Neuron (in vitro differentiated cells): ENCODE measurements at regions not wholly inside any gene's neighbourhood (a gene's known extent, or its start where the extent isn't known, plus 50 kb on each side); places are given as distances from the start of the nearest gene placed in this dataset.

Experiments used
- H2AFZ ChIP-seq: one replicate; pipeline ENCODE4 v1.6.1; 2013; ENCODE audit warnings: low read depth, mild to moderate bottlenecking, inconsistent platforms, low read length, moderate library complexity
- H3K27me3 ChIP-seq: one replicate; pipeline ENCODE4 v1.6.1; 2013; ENCODE audit warnings: low read length; ENCODE audit not compliant: insufficient read depth
- H3K36me3 ChIP-seq: one replicate; pipeline ENCODE4 v1.6.1; 2013; ENCODE audit warnings: low read length; ENCODE audit not compliant: insufficient read depth
- H3K4me1 ChIP-seq: one replicate; pipeline ENCODE4 v1.6.1; 2013; ENCODE audit warnings: low read length; ENCODE audit not compliant: insufficient read depth
- H3K4me3 ChIP-seq: 2 replicates; pipeline ENCODE4 v1.5.1; 2013; ENCODE audit warnings: mild to moderate bottlenecking, low read length, moderate library complexity
- H3K9me3 ChIP-seq: one replicate; pipeline ENCODE4 v1.6.1; 2013; ENCODE audit warnings: low read length

DNA sequence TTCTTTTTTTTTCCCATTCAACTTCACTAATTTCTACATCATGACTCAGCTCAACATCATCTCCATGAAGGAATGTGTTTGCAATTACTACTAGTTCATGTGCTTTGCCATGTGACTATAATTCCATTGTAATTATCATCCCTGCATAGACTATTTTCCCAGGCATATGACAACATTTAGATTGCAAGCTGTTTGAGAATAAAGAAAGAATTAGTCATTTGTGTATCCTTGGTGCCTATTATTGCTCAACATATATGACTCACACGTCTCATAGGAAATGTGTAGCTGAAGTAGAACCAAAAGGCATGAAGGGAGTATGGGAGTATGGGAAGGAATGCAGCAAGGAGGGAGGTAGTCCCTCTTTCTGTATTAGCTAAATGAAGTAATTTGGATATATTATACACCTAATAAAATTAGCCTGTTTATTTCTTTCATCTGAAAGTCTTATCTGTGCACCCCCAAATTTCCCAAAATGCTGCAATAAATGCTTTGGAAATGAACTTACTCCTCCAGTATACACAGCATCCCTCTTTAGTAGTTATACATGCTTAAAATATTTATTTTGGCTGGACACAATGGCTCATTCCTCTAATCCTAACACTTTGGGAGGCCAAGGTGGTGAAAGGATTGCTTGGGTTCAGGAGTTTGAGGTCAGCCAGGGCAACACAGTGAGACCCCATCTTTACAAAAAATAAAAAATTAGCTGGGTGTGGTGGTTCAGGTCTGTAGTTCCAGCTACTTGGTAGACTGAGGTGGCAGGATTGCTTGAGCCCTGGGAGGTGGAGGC, 316.9 kb upstream of the ADGRL4 start:
- Histone ChIP-seq H3K4me1 (peaks cover 4% of the 10 kb centered on the region), H3K27me3 (no peaks in the 10 kb centered on the region), H3K4me3 (no peak overlapping the region), H2AFZ (no peak overlapping the region), H3K36me3 (no peaks in the 10 kb centered on the region), H3K9me3 (no peaks in the 10 kb centered on the region)

DNA sequence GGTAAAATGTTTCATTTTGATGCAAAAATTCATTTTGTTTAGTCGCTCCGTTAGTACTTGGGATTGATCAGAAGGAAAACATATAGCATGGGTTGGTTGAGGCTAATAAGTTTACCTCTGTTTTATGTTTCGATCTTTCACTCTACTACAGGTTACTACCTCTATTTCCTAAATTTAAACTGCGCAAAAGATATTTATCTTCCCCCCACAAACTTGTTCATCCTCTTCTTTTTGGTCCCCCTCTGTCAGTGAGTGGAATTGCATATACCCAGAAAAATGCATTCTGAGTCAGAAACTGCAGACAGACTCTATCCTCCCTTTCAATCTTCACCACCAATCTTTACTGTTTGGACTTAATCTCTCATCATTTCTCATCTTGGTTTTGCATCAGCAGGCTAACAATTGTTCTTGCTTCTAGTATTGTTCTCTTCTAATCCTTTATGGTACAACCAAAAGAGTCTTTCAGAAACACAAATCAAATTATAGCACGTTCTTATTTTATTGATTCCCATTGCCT, 316.0 kb upstream of the ADGRL4 start:
- Histone ChIP-seq H3K36me3 (no peaks in the 10 kb centered on the region), H3K4me1 (no peaks in the 10 kb centered on the region), H3K9me3 (no peaks in the 10 kb centered on the region), H3K4me3 (no peak overlapping the region), H2AFZ (no peak overlapping the region), H3K27me3 (no peaks in the 10 kb centered on the region)

DNA sequence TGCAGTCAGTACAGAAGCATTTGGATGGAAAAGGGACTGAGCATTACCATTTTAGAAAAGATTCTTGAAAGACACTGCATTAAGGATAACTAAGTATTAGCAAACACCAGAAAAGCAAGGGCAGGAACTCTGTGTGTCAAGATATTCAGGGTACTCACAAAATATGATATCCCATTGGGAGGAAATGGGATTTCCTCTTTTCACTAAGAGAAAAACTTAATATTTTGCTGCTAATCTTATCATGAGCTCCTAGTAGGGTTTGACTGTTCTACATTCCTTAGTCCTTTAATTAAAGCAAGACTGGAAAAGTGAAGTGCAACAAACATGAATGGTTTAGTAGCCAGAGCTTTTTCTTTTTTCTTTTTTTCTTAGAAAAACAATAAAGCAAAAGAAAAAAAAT, 305.9 kb upstream of the ADGRL4 start:
- Histone ChIP-seq H2AFZ (no peak overlapping the region), H3K36me3 (no peaks in the 10 kb centered on the region), H3K27me3 (no peaks in the 10 kb centered on the region), H3K9me3 (peaks cover 3% of the 10 kb centered on the region), H3K4me3 (no peak overlapping the region), H3K4me1 (no peaks in the 10 kb centered on the region)

DNA sequence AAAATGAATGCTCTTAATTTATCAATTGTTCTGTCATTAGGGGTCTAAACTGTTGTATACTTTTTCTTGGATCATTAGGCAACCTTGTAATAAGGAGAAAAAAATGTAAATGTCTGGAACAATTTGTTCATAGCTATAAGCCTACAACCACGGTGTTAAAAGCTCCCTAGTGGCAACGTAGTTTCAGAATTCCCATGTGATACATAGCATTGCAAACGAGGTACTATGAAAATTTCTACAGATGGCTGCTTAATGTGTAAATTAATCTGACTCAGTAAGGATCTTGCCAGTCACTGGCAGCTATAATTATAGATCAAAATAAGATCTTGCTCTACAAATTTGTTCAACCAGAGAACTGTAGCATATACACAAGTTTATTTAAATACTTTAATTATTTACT, 304.1 kb upstream of the ADGRL4 start:
- Histone ChIP-seq H3K36me3 (no peaks in the 10 kb centered on the region), H2AFZ (no peak overlapping the region), H3K4me1 (no peaks in the 10 kb centered on the region), H3K27me3 (no peaks in the 10 kb centered on the region), H3K4me3 (no peak overlapping the region), H3K9me3 (peaks cover 3% of the 10 kb centered on the region)

DNA sequence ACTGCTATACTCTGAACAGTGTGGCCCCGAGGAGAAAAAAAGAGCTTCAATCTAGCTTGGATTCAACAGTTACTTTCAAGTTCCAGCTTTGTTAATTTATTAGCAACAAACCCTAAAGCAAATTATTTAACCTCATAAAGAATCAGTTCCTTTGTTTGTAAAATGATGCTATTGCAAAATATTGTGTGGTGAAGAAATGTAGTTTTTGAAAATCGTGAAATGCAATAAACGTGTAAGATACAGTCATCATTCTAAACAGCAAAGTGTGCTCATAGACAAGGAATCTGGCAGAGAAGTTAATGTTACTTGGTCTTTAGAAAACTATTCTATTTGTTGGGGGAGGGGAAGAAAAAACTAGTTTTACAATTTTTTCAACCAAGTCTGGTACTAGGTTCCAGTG, 297.6 kb upstream of the ADGRL4 start:
- H3K4me3 ChIP-seq = no peak overlapping the region
- H3K4me1 ChIP-seq = no peaks in the 10 kb centered on the region
- H3K27me3 ChIP-seq = no peaks in the 10 kb centered on the region
- H2AFZ ChIP-seq = no peak overlapping the region
- H3K9me3 ChIP-seq = no peaks in the 10 kb centered on the region
- no peaks in the 10 kb centered on the region for H3K36me3 ChIP-seq

DNA sequence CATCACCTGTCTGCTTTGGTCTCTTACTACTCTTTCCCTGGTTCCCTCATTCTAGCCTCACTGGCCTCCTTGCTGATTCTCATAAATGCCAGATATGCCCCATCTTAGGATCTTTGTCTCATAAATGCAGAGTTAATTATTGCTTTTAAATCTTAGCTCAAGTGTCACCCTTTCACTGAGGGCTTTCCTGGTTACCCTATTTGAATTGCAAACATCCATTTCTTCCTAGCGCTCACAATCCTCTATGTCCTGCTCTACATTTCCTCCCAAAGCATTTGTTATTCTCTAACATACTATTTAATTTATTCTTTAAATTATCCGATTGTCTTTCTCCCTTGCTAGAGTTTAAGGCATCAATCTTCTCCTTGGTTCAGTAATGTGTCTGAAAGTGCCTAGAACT, 296.5 kb upstream of the ADGRL4 start:
- Histone ChIP-seq H3K4me3 (no peak overlapping the region), H3K36me3 (no peaks in the 10 kb centered on the region), H2AFZ (no peak overlapping the region), H3K9me3 (no peaks in the 10 kb centered on the region), H3K27me3 (no peaks in the 10 kb centered on the region), H3K4me1 (no peaks in the 10 kb centered on the region)

DNA sequence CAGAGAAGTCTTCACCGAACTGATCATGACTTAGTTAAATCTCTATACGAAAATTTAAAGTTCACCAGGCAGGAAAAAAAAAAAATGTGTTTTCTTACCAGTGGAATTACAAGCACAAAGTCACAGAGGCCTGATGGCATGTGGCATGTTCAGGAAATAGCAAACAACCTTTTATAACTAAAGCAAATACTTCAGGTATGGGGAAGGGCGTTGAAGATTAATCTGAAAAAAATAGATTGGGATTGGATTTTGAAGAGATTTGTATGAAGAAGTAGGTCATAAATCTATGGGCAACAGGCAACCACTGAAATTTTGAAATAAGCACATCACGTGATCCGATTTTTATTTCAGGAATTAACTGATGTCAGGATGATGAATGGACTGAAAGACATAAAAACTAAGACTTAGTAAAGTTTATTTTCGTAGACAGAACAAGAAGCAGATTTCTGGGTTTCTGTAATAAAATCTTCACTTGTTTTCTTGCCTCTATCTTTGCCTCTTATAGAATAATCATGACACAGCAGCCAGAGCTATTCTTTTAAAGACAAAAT, 295.9 kb upstream of the ADGRL4 start:
- no peaks in the 10 kb centered on the region for H3K9me3 ChIP-seq

DNA sequence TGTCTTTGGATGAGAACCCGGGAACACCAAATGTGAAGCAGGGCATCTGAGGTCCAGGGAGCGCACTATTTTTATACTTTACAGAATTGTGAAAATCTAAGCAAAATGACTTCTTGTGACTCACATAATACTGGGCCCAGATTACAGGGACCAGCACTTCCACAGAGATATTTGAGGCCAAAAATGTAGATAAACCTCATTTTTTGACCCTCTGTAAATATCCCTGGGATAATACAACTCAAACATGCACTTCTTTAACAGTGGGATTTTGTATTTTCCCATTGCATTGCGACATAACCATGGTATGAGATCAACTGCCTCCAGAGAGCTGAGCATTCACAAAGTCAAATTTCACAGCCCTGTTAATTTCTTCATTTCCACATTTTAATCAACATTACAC, 289.4 kb upstream of the ADGRL4 start:
- Histone ChIP-seq H3K9me3 (no peaks in the 10 kb centered on the region), H3K4me3 (no peak overlapping the region), H2AFZ (no peak overlapping the region), H3K36me3 (no peaks in the 10 kb centered on the region), H3K4me1 (no peaks in the 10 kb centered on the region), H3K27me3 (no peaks in the 10 kb centered on the region)

More for the DNA sequence above, 295.9 kb upstream of the ADGRL4 start:
- H2AFZ ChIP-seq = no peak overlapping the region
- no peaks in the 10 kb centered on the region for H3K27me3 ChIP-seq
- H3K4me1 ChIP-seq = no peaks in the 10 kb centered on the region
- no peak overlapping the region for H3K4me3 ChIP-seq
- no peaks in the 10 kb centered on the region for H3K36me3 ChIP-seq

DNA sequence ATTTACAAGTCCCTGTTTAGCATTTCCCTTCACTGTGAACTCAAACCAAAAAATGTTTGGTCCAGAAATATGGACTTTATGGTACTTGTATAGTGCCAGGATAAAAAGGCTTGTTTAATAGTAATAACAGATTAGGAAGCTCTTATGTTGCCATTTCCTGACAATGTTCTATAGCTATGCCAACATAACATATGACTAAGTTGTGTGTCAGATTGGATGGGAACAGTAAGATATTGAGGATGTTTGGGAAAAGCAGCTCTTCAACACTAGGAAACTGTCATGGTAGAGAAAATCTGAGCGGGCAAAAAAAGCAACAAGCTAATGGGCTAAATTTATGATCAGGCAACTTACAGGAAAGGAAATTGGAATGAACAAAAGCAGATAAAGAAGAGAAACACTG, 287.1 kb upstream of the ADGRL4 start:
- no peaks in the 10 kb centered on the region for H3K27me3 ChIP-seq
- no peaks in the 10 kb centered on the region for H3K36me3 ChIP-seq
- H3K4me1 ChIP-seq = no peaks in the 10 kb centered on the region
- no peaks in the 10 kb centered on the region for H3K9me3 ChIP-seq
- H2AFZ ChIP-seq = no peak overlapping the region
- H3K4me3 ChIP-seq = no peak overlapping the region

DNA sequence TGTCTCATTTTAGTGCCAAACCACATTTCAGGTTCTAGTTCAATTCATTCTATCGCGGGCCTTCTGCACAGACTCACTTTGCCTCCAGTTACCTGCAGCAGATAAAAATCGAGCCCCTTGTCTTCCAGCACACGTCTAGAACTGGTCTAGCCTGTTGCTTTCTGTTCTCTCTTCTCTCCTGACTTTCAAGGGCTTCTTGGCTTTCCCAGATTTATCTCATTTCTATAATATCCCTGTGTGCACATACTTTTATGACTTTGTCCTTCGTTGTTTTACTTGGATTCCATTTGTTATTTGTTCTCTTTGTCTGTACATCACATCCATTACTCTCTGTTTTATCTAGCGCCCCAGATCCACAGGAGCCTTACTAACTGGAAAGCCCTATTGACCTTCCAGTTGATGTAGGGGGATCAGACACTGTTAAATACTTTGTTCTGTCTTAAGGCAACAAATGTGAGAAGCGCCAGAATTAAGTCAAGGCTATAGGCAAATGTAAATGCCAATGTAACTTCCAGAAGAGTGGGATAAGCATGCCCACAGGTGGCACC, 284.5 kb upstream of the ADGRL4 start:
- no peak overlapping the region for H2AFZ ChIP-seq
- H3K36me3 ChIP-seq = no peaks in the 10 kb centered on the region
- no peaks in the 10 kb centered on the region for H3K9me3 ChIP-seq
- H3K4me3 ChIP-seq = no peak overlapping the region
- H3K27me3 ChIP-seq = no peaks in the 10 kb centered on the region
- H3K4me1 ChIP-seq = no peaks in the 10 kb centered on the region

DNA sequence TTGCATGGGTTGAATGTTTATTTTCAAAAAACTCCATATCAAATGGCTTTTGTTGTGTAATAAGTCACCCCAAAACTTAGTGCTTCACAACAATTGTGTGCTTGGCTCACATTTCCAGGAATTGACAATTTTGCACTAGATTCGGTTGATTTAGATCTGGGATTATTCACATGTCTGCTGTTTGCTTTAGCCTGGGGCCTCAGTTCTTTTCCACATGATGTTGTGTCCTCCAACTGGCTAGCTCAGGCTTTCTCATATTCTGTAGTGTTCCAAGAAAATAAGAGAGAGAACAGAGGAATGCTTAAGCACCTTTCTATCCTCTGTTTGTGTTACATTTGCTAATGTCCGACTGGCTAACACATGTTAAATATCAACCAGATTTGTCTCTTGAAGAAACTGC, 281.5 kb upstream of the ADGRL4 start:
- H3K36me3 ChIP-seq = no peaks in the 10 kb centered on the region
- no peaks in the 10 kb centered on the region for H3K9me3 ChIP-seq
- no peaks in the 10 kb centered on the region for H3K27me3 ChIP-seq
- no peaks in the 10 kb centered on the region for H3K4me1 ChIP-seq
- no peak overlapping the region for H2AFZ ChIP-seq
- H3K4me3 ChIP-seq = no peak overlapping the region

DNA sequence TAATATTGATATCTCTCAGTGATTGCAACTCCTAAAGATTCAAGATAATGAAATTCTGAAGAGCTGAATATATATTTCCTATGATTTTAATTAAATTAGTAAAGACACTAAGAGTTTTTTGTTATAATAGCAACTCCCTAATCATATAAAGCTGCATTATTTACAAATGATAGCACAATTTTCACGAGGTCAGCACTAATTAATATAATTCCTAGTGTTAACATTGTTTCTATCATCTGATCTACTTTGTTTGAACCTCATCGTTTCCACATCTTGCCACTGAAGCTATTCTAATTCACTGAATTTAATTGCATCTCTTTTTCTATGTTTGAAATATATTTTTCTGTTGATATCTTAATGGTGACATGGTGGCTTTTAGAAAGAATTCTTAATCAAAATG, 279.1 kb upstream of the ADGRL4 start:
- H3K4me3 ChIP-seq = no peak overlapping the region
- H3K27me3 ChIP-seq = no peaks in the 10 kb centered on the region
- H3K36me3 ChIP-seq = no peaks in the 10 kb centered on the region
- no peaks in the 10 kb centered on the region for H3K9me3 ChIP-seq
- H3K4me1 ChIP-seq = no peaks in the 10 kb centered on the region
- H2AFZ ChIP-seq = no peak overlapping the region

DNA sequence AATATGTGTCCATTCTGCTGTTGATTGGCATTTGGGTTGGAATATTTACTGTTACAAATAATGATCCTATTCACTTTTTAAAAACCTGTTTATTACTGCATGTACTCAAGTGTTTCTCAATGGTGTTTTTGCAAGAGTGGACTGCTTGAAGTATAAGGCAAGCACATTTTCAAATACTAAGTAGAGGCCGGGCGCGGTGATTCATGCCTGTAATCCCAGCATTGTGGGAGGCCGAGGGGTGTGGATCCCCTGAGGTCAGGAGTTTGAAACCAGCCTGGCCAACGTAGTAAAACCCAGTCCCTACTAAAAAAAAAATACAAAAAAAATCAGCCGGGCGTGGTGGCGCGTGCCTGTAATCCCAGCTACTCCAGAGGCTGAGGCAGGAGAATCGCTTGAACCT, 276.9 kb upstream of the ADGRL4 start:
- no peaks in the 10 kb centered on the region for H3K9me3 ChIP-seq
- H3K36me3 ChIP-seq = no peaks in the 10 kb centered on the region
- no peak overlapping the region for H3K4me3 ChIP-seq
- no peaks in the 10 kb centered on the region for H3K4me1 ChIP-seq
- H2AFZ ChIP-seq = no peak overlapping the region
- H3K27me3 ChIP-seq = no peaks in the 10 kb centered on the region
